ENCODE measurements at regions not wholly inside any gene's neighbourhood (a gene's known extent, or its start where the extent isn't known, plus 50 kb on each side); places are given as distances from the start of the nearest gene placed in this dataset.

GRCh38 chr4:58560736-58561135 is 1450.6 kb upstream of the IGFBP7 start:
- Histone ChIP-seq H3K9me1 (replicated peaks; ENCODE audit: control insufficient read depth, extremely low read depth, insufficient read depth, low read length) (no peaks in the 10 kb centered on the region), H3K4me2 (ENCODE audit: insufficient read depth, low read length) (no peak overlapping the region), H3K36me3 (ENCODE audit: control insufficient read depth in 2 of 2, extremely low read depth in 1 of 2, insufficient read depth in 2 of 2, low read length in 2 of 2) (no peaks in the 10 kb centered on the region), H3K27me3 (ENCODE audit: control insufficient read depth in 2 of 2, insufficient read depth in 2 of 2, low read length in 2 of 2) (no peaks in the 10 kb centered on the region), H3K4me3 (replicated peaks in 1 of 3; ENCODE audit: insufficient read depth in 1 of 3, low read depth in 1 of 3, low read length in 3 of 3) (no peak overlapping the region), H3K79me2 (ENCODE audit: control insufficient read depth, insufficient read depth, low read length) (no peaks in the 10 kb centered on the region), H2AFZ (ENCODE audit: low read depth, low read length) (no peak overlapping the region), H3K9me3 (replicated peaks; ENCODE audit: control insufficient read depth, insufficient read depth, low read length) (no peaks in the 10 kb centered on the region), H3K4me1 (ENCODE audit: control insufficient read depth, extremely low read depth, insufficient read depth, low read length) (no peaks in the 10 kb centered on the region), H3K27ac (ENCODE audit: insufficient read depth, low read depth, low read length) (no peak overlapping the region), H3K9ac (replicated peaks; ENCODE audit: extremely low read depth, insufficient read depth, low read length) (no peak overlapping the region), H4K20me1 (replicated peaks; ENCODE audit: control insufficient read depth, extremely low read depth, insufficient read depth, low read length) (no peaks in the 10 kb centered on the region)
- FAIRE-seq (no peak), DNase-seq (ENCODE audit: low read depth, low spot score) (no peak)
- POLR2A ChIA-PET: no interaction called here
- CTCF ChIA-PET: no interaction called here
- dilution Hi-C loops (cut with MboI; ENCODE audit: extremely low pct_ligation_motif_present, low sequenced_read_pairs): no loop called here
- no TSS peak for BruUV-seq (replicated peaks)
- no peak for TF ChIP-seq JUN (IDR thresholded peaks at IDR 0.05; ENCODE audit: borderline replicate concordance, insufficient read depth, insufficient read length, low read depth)
- TF ChIP-seq MAX (IDR thresholded peaks at IDR 0.05; ENCODE audit: insufficient read depth, insufficient read length): no peak
- no peak for TF ChIP-seq GATA2 (IDR thresholded peaks at IDR 0.05; ENCODE audit: insufficient read depth, insufficient read length, low read depth, low read length)
- no peak for TF ChIP-seq POLR2A (IDR thresholded peaks at IDR 0.05; ENCODE audit: low read depth, low read length)
- no peak for TF ChIP-seq CTCF (IDR thresholded peaks at IDR 0.05; ENCODE audit: extremely low read depth in 1 of 2, insufficient read depth in 1 of 2, low read depth in 1 of 2, low read length in 2 of 2)
- no peak for TF ChIP-seq POLR2AphosphoS5 (IDR thresholded peaks at IDR 0.05; ENCODE audit: insufficient read depth, low read depth, low read length)
- TF ChIP-seq FOS (IDR thresholded peaks at IDR 0.05; ENCODE audit: borderline replicate concordance, insufficient read depth, low read length): no peak
- no peak for TF ChIP-seq MYC (IDR thresholded peaks at IDR 0.05; ENCODE audit: low read depth, low read length)
- no peak for TF ChIP-seq EZH2 (IDR thresholded peaks at IDR 0.05; ENCODE audit: borderline replicate concordance, low read depth, low read length, severe bottlenecking)
- intact Hi-C loops (cut with micrococcal nuclease): no loop called here

Measured in endothelial cell of umbilical vein (primary cell).